Erythroblast (primary cell): ENCODE measurements at regions not wholly inside any gene's neighbourhood (a gene's known extent, or its start where the extent isn't known, plus 50 kb on each side); places are given as distances from the start of the nearest gene placed in this dataset.

Source experiments
- DNase-seq, 2 experiments: peaks; one replicate each; lab custom pipeline; 2025; lab: John Stamatoyannopoulos, UW
- GATA1 ChIP-seq: IDR thresholded peaks from 2 replicates; pipeline ENCODE4 v1.6.1; 2011; ENCODE audit warnings: low read depth, mild to moderate bottlenecking, control low read depth, low read length, moderate library complexity
- POLR2A ChIP-seq: IDR thresholded peaks from 2 replicates; pipeline ENCODE4 v1.6.1; 2011; ENCODE audit warnings: mild to moderate bottlenecking, low read length

DNA sequence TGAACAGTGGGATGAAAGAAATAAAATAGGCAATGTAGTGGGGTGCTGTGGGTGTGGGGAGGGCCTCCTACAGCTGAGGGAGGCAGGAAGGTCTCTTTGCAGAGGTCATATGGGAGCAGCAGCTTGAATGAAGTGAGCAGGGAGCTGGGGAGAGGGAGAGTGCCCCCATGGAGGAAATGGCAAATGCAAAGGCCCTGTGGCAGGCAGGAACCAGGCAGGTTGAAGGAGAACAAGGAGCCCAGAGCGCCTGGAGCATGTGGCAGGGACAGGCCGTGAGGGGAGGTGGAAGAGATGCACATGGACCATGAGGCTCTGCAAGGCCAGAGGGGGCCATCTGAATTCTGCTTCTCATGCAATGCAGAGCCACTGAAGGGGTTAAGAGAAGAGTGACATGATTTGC lies 191.8 kb downstream of the URI1 start:
- no peak for DNase-seq

GRCh38 chr19:30135093-30135757 lies 193.2 kb downstream of the URI1 start:
- no peak for DNase-seq
- TF ChIP-seq GATA1 (no peak), POLR2A (no peak)

More for the DNA sequence above, 191.8 kb downstream of the URI1 start:
- TF ChIP-seq POLR2A = no peak

- TF ChIP-seq POLR2A = no peak
- TF ChIP-seq GATA1 = no peak
- no peak for DNase-seq
Observed at GRCh38 chr19:30135797-30136196, 193.8 kb downstream of the URI1 start.

- no peak for DNase-seq
- no peak for TF ChIP-seq GATA1
- no peak for TF ChIP-seq POLR2A
Observed at GRCh38 chr19:30136611-30137195, 194.7 kb downstream of the URI1 start.

- TF ChIP-seq POLR2A (no peak), GATA1 (no peak)
Observed at GRCh38 chr19:30137747-30138146, 195.7 kb downstream of the URI1 start.

DNA sequence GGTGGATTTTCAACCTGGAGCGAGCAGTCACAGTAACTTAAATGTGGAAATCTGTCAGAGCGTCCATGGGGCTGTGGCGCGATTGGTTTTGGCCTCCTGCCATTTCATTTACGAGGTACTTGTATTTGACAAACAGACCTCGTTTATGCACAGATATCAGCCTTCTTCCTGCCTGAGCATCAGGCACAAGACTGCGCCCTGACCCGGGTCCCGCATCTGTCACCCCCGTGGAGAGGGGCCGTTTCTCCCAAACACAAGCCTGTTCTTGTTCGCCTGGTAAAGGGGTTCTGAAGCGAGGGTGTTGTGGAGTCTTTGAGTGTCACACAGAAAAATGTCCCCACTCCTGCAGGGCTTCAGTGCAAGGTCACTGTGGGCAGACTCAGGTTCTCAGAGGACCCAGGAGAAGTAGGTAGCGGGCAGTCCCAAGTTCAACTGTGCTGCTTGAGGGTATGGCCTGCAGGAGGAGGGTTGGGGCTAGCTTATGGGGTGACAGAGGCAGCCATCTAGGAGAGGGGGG lies 202.3 kb downstream of the URI1 start:
- TF ChIP-seq GATA1 (no peak), POLR2A (no peak)
- DNase-seq = no peak

More at GRCh38 chr19:30137747-30138146, 195.7 kb downstream of the URI1 start:
- no peak for DNase-seq

DNA sequence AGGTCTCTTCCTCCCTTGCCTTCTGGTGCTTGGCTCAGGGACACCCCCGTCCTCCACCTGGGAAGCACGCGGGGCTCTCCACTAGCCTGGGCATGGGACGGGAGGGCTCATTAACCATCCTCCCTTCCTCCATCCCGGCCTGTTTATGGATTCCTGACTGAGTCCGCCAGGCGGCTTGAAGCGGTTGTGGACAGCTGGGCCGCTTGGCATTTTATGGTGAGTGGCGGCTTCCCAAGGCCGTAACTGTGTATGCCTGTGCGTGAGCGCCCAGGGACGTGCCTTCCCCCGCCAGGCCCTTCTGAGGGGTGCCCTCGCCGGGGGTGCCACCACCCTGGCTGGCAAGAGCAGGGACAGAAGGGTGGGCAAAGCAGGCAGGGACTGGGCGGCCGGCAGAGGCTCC lies 202.8 kb downstream of the URI1 start:
- TF ChIP-seq GATA1 (no peak), POLR2A (no peak)
- DNase-seq = no peak

- no peak for DNase-seq
- TF ChIP-seq GATA1 = no peak
- no peak for TF ChIP-seq POLR2A
Observed at GRCh38 chr19:30145467-30145866, 203.4 kb downstream of the URI1 start.

DNA sequence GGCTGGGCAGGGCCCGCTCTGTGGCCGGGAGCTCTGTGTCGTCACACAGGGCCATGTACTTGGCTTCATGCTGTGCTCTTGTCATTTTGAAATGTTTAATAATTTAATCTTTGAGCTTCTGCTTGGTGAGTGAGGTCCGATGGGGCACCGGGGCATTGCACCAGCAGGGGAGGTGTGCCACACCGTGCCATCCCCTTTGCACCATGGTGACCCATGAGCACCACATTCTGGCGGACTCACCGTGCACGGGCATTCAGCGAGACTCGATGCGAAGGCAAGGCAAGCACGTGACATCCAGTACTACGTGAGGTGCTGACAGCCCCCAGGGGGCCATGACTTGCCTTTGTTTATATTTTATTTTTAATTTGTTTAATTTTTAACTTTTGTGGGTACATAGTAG lies 204.3 kb downstream of the URI1 start:
- TF ChIP-seq GATA1 = no peak
- no peak for TF ChIP-seq POLR2A
- DNase-seq = no peak

GRCh38 chr19:30148039-30148790 lies 206.2 kb downstream of the URI1 start:
- no peak for TF ChIP-seq GATA1
- TF ChIP-seq POLR2A = no peak
- DNase-seq = no peak

- no peak for DNase-seq
- TF ChIP-seq POLR2A = no peak
- TF ChIP-seq GATA1 = no peak
Observed at GRCh38 chr19:30148803-30149202, 206.8 kb downstream of the URI1 start.

GRCh38 chr19:30149300-30149699 lies 207.3 kb downstream of the URI1 start:
- TF ChIP-seq POLR2A = no peak
- TF ChIP-seq GATA1 = no peak

DNA sequence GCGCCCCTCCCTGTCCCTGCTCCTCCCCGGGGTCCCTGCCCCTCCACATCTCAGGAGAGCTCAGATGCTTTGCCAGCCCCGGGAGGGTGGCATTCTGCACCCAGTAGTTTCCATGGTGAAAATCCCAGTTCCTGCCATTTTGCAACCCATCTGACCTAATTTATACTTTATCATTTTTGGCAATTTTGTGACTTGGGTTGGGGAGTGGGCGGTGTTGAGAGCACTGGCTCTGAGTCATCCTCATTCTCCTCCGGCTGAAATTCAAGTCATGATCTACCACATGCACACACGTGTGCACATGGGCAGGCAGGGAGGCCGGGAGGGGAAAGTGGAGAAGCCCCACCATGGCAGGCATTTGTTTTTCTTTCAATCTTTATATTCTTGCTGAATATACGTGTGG lies 208.6 kb downstream of the URI1 start:
- DNase-seq = no peak
- TF ChIP-seq GATA1 (no peak), POLR2A (no peak)

More at GRCh38 chr19:30149300-30149699, 207.3 kb downstream of the URI1 start:
- no peak for DNase-seq

GRCh38 chr19:30151081-30151480 lies 209.0 kb downstream of the URI1 start:
- no peak for DNase-seq
- TF ChIP-seq GATA1 = no peak
- no peak for TF ChIP-seq POLR2A
